H9 (cell line): ENCODE measurements at regions not wholly inside any gene's neighbourhood (a gene's known extent, or its start where the extent isn't known, plus 50 kb on each side); places are given as distances from the start of the nearest gene placed in this dataset.

Experiments
- DNase-seq: peaks from one replicate; pipeline ENCODE4 v3.0.0-alpha.2; 2017
- H2AFZ ChIP-seq: one replicate; pipeline ENCODE4 v1.6.1; 2013; ENCODE audit warnings: mild to moderate bottlenecking, low read length, control low read depth, moderate library complexity
- H2AK5ac ChIP-seq: 2 replicates; pipeline ENCODE4 v1.6.1; 2013; ENCODE audit warnings: low read length, control low read depth, mixed read lengths; ENCODE audit not compliant: insufficient read length
- H2BK120ac ChIP-seq: one replicate; pipeline ENCODE4 v1.6.1; 2013; ENCODE audit warnings: low read depth, mild to moderate bottlenecking, low read length, control low read depth, inconsistent platforms; ENCODE audit not compliant: poor library complexity, severe bottlenecking
- H2BK12ac ChIP-seq: 2 replicates; pipeline ENCODE4 v1.6.1; 2013; ENCODE audit warnings: low read length, control low read depth, mixed read lengths, low read depth; ENCODE audit not compliant: insufficient read length
- H2BK15ac ChIP-seq: 2 replicates; pipeline ENCODE4 v1.6.1; 2013; ENCODE audit warnings: low read depth, low read length, control low read depth
- H2BK20ac ChIP-seq: one replicate; pipeline ENCODE4 v1.6.1; 2013; ENCODE audit warnings: low read depth, mild to moderate bottlenecking, low read length, control low read depth, inconsistent platforms; ENCODE audit not compliant: poor library complexity, severe bottlenecking
- H2BK5ac ChIP-seq: 2 replicates; pipeline ENCODE4 v1.6.1; 2013; ENCODE audit warnings: low read length, control low read depth, mixed read lengths; ENCODE audit not compliant: insufficient read length
- H3K14ac ChIP-seq: 2 replicates; pipeline ENCODE4 v1.6.1; 2013; ENCODE audit warnings: low read length, control low read depth; ENCODE audit not compliant: insufficient read depth
- H3K18ac ChIP-seq: 2 replicates; pipeline ENCODE4 v1.6.1; 2013; ENCODE audit warnings: low read depth, mild to moderate bottlenecking, mixed read lengths, low read length, control low read depth; ENCODE audit not compliant: insufficient read length
- H3K23ac ChIP-seq: 2 replicates; pipeline ENCODE4 v1.6.1; 2013; ENCODE audit warnings: low read length, control low read depth, mixed read lengths, low read depth; ENCODE audit not compliant: insufficient read length
- H3K23me2 ChIP-seq: 2 replicates; pipeline ENCODE4 v1.6.1; 2013; ENCODE audit warnings: low read depth, mild to moderate bottlenecking, mixed read lengths, low read length, control low read depth; ENCODE audit not compliant: insufficient read length, poor library complexity, severe bottlenecking
- H3K27ac ChIP-seq: 2 replicates; pipeline ENCODE4 v1.5.1; 2013; ENCODE audit warnings: low read length, control low read depth, mixed read lengths, low read depth; ENCODE audit not compliant: insufficient read length
- H3K27me3 ChIP-seq: 2 replicates; pipeline ENCODE4 v1.6.1; 2013; ENCODE audit warnings: low read length, control low read depth, inconsistent platforms; ENCODE audit not compliant: insufficient read depth
- H3K4ac ChIP-seq: 2 replicates; pipeline ENCODE4 v1.6.1; 2013; ENCODE audit warnings: low read depth, mild to moderate bottlenecking, control low read depth, inconsistent platforms, low read length, moderate library complexity
- H3K4me1 ChIP-seq: 2 replicates; pipeline ENCODE4 v1.6.1; 2013; ENCODE audit warnings: low read length, control low read depth, inconsistent platforms; ENCODE audit not compliant: insufficient read depth
- H3K4me2 ChIP-seq: 2 replicates; pipeline ENCODE4 v1.6.1; 2013; ENCODE audit warnings: low read length, control low read depth, mixed read lengths; ENCODE audit not compliant: insufficient read length, insufficient read depth
- H3K56ac ChIP-seq: 2 replicates; pipeline ENCODE4 v1.6.1; 2013; ENCODE audit warnings: low read depth, mild to moderate bottlenecking, mixed read lengths, low read length, control low read depth; ENCODE audit not compliant: insufficient read length
- H3K79me1 ChIP-seq: 2 replicates; pipeline ENCODE4 v1.6.1; 2013; ENCODE audit warnings: low read depth, mild to moderate bottlenecking, moderate library complexity, low read length, control low read depth, inconsistent platforms; ENCODE audit not compliant: insufficient read depth, poor library complexity, severe bottlenecking
- H3K79me2 ChIP-seq: 2 replicates; pipeline ENCODE4 v1.6.1; 2013; ENCODE audit warnings: low read length, control low read depth, inconsistent platforms; ENCODE audit not compliant: insufficient read depth
- H3K9ac ChIP-seq: 2 replicates; pipeline ENCODE4 v1.6.1; 2013; ENCODE audit warnings: low read length, control low read depth, mixed read lengths; ENCODE audit not compliant: insufficient read length; ENCODE audit errors: extremely low read depth
- H3K9me3 ChIP-seq: one replicate; pipeline ENCODE4 v1.6.1; 2013; ENCODE audit warnings: low read depth, low read length, inconsistent platforms; ENCODE audit not compliant: control insufficient read depth
- H3T11ph ChIP-seq: one replicate; pipeline ENCODE4 v1.6.1; 2013; ENCODE audit warnings: mild to moderate bottlenecking, low read length, control low read depth, inconsistent platforms
- H4K20me1 ChIP-seq: one replicate; pipeline ENCODE4 v1.6.1; 2013; ENCODE audit not compliant: control insufficient read depth, insufficient read length, insufficient read depth
- H4K5ac ChIP-seq: 2 replicates; pipeline ENCODE4 v1.6.1; 2013; ENCODE audit warnings: low read depth, mild to moderate bottlenecking, mixed read lengths, low read length, control low read depth; ENCODE audit not compliant: insufficient read length
- H4K8ac ChIP-seq: replicated peaks from 2 replicates; pipeline ENCODE4 v1.6.1; 2013; ENCODE audit warnings: low read length, control low read depth, mixed read lengths, low read depth; ENCODE audit not compliant: insufficient read length
- H4K91ac ChIP-seq: 2 replicates; pipeline ENCODE4 v1.6.1; 2013; ENCODE audit warnings: low read depth, mild to moderate bottlenecking, moderate library complexity, mixed read lengths, low read length, control low read depth; ENCODE audit not compliant: insufficient read length
- H3K27ac Mint-ChIP-seq, 3 experiments: 2 replicates in 2 of 3; 3 replicates in 1 of 3; pipeline ENCODE4 v1.8.0; 2020 to 2021; ENCODE audit warnings: mixed read lengths in 3 of 3, mild to moderate bottlenecking in 1 of 3, moderate library complexity in 1 of 3
- H3K27me3 Mint-ChIP-seq: 2 replicates; pipeline ENCODE4 v1.8.0; 2021; ENCODE audit warnings: low read depth, mild to moderate bottlenecking, moderate library complexity, mixed read lengths
- H3K36me3 Mint-ChIP-seq, 3 experiments: 2 replicates in 2 of 3; 3 replicates in 1 of 3; pipeline ENCODE4 v1.8.0; 2020 to 2021; ENCODE audit warnings: low read depth in 3 of 3, mixed read lengths in 3 of 3; ENCODE audit not compliant: insufficient read depth in 1 of 3
- H3K4me1 Mint-ChIP-seq, 2 experiments: 2 replicates each; pipeline ENCODE4 v1.8.0; 2020; ENCODE audit warnings: mixed read lengths in 2 of 2
- H3K4me3 Mint-ChIP-seq, 2 experiments: 2 replicates in 1 of 2; 3 replicates in 1 of 2; pipeline ENCODE4 v1.8.0; 2020 to 2021; ENCODE audit warnings: mild to moderate bottlenecking in 2 of 2, mixed read lengths in 2 of 2, moderate library complexity in 1 of 2
- H3K9me3 Mint-ChIP-seq, 2 experiments: 2 replicates in 1 of 2; 3 replicates in 1 of 2; pipeline ENCODE4 v1.8.0; 2020; ENCODE audit warnings: mild to moderate bottlenecking in 2 of 2, mixed read lengths in 2 of 2, moderate library complexity in 1 of 2
- CTCF ChIP-seq: fragments of 200-600 bp; sonication (generic); conservative IDR thresholded peaks from 3 replicates; pipeline ENCODE4 v1.8.0; 2021; ENCODE audit warnings: antibody characterized with exemption, mild to moderate bottlenecking

- Histone ChIP-seq H3K56ac (no peak overlapping the region), H4K5ac (no peak overlapping the region), H3K27ac (no peak overlapping the region), H3K4me2 (no peak overlapping the region), H2BK15ac (no peak overlapping the region), H2AK5ac (no peak overlapping the region), H4K91ac (no peak overlapping the region), H2AFZ (no peak overlapping the region), H2BK20ac (no peak overlapping the region), H2BK5ac (no peak overlapping the region), H2BK120ac (no peak overlapping the region), H3K9ac (no peak overlapping the region), H4K8ac (no peak overlapping the region), H3T11ph (no peak overlapping the region), H3K23me2 (no peaks in the 10 kb centered on the region), H2BK12ac (no peak overlapping the region), H3K4me1 (no peaks in the 10 kb centered on the region), H3K14ac (no peak overlapping the region), H3K23ac (no peak overlapping the region), H3K4ac (no peak overlapping the region), H4K20me1 (no peaks in the 10 kb centered on the region), H3K79me1 (no peaks in the 10 kb centered on the region), H3K18ac (no peak overlapping the region), H3K79me2 (no peaks in the 10 kb centered on the region), H3K27me3 (no peaks in the 10 kb centered on the region), H3K9me3 (peaks cover 81% of the 10 kb centered on the region)
- H3K4me3 Mint-ChIP-seq, result no peak overlapping the region
- no peak overlapping the region for H3K27ac Mint-ChIP-seq
- TF ChIP-seq CTCF, result no peak
- peaks cover 2% of the 10 kb centered on the region; the same call in 1 of the 2 replicates for H3K27me3 Mint-ChIP-seq
- DNase-seq, result no peak
- H3K9me3 Mint-ChIP-seq, result peaks cover 65 to 88% of the 10 kb centered on the region in 2 experiments
- no peaks in the 10 kb centered on the region for H3K4me1 Mint-ChIP-seq
- peaks cover 8 to 29% (median 9%) of the 10 kb centered on the region in 3 experiments; a peak in 6 of 7 replicates for H3K36me3 Mint-ChIP-seq
Observed at GRCh38 chr1:2955652-2956051, 65.6 kb upstream of the ACTRT2 start.
